ENCODE measurements at regions not wholly inside any gene's neighbourhood (a gene's known extent, or its start where the extent isn't known, plus 50 kb on each side); places are given as distances from the start of the nearest gene placed in this dataset.

GRCh38 chr9:2297771-2298170 lies 282.6 kb downstream of the SMARCA2 start:
- Histone ChIP-seq H3K9me3 (no peaks in the 10 kb centered on the region), H3K27me3 (no peaks in the 10 kb centered on the region), H3K4me3 (no peak overlapping the region), H3K36me3 (no peaks in the 10 kb centered on the region)
- no peak for DNase-seq

- H3K27me3 ChIP-seq: no peaks in the 10 kb centered on the region
- no peak for DNase-seq
- H3K9me3 ChIP-seq: no peaks in the 10 kb centered on the region
- H3K36me3 ChIP-seq: no peaks in the 10 kb centered on the region
- no peak overlapping the region for H3K4me3 ChIP-seq
These were observed 283.1 kb downstream of the SMARCA2 start for GRCh38 chr9:2298217-2298616.

GRCh38 chr9:2299156-2299842 lies 284.2 kb downstream of the SMARCA2 start:
- H3K27me3 ChIP-seq: no peaks in the 10 kb centered on the region
- H3K9me3 ChIP-seq: no peaks in the 10 kb centered on the region
- no peaks in the 10 kb centered on the region for H3K36me3 ChIP-seq
- DNase-seq: no peak
- no peak overlapping the region for H3K4me3 ChIP-seq

- DNase-seq: no peak
These were observed 284.7 kb downstream of the SMARCA2 start for GRCh38 chr9:2299843-2300205.

GRCh38 chr9:2300325-2300724 lies 285.2 kb downstream of the SMARCA2 start:
- no peak for DNase-seq
- H3K27me3 ChIP-seq: no peaks in the 10 kb centered on the region

More at GRCh38 chr9:2299843-2300205, 284.7 kb downstream of the SMARCA2 start:
- no peaks in the 10 kb centered on the region for H3K27me3 ChIP-seq
- no peaks in the 10 kb centered on the region for H3K36me3 ChIP-seq
- H3K9me3 ChIP-seq: no peaks in the 10 kb centered on the region
- H3K4me3 ChIP-seq: no peak overlapping the region

GRCh38 chr9:2302606-2303005 lies 287.5 kb downstream of the SMARCA2 start:
- H3K36me3 ChIP-seq: no peaks in the 10 kb centered on the region
- no peak for DNase-seq
- H3K27me3 ChIP-seq: no peaks in the 10 kb centered on the region
- no peaks in the 10 kb centered on the region for H3K9me3 ChIP-seq
- no peak overlapping the region for H3K4me3 ChIP-seq

More at GRCh38 chr9:2300325-2300724, 285.2 kb downstream of the SMARCA2 start:
- H3K36me3 ChIP-seq: no peaks in the 10 kb centered on the region
- no peak overlapping the region for H3K4me3 ChIP-seq
- H3K9me3 ChIP-seq: no peaks in the 10 kb centered on the region

GRCh38 chr9:2303056-2303455 lies 287.9 kb downstream of the SMARCA2 start:
- H3K36me3 ChIP-seq: no peaks in the 10 kb centered on the region
- no peaks in the 10 kb centered on the region for H3K27me3 ChIP-seq
- no peak for DNase-seq
- H3K9me3 ChIP-seq: no peaks in the 10 kb centered on the region
- no peak overlapping the region for H3K4me3 ChIP-seq

- no peaks in the 10 kb centered on the region for H3K27me3 ChIP-seq
- H3K9me3 ChIP-seq: peaks cover 2% of the 10 kb centered on the region; the same call in 1 of the 2 replicates
- H3K36me3 ChIP-seq: no peaks in the 10 kb centered on the region
- DNase-seq: no peak
- no peak overlapping the region for H3K4me3 ChIP-seq
These were observed 292.3 kb downstream of the SMARCA2 start for GRCh38 chr9:2307480-2307879.

GRCh38 chr9:2311920-2312319 lies 296.8 kb downstream of the SMARCA2 start:
- no peaks in the 10 kb centered on the region for H3K36me3 ChIP-seq
- H3K9me3 ChIP-seq: peaks cover 2% of the 10 kb centered on the region; the same call in 1 of the 2 replicates
- DNase-seq: no peak
- no peaks in the 10 kb centered on the region for H3K27me3 ChIP-seq
- H3K4me3 ChIP-seq: no peak overlapping the region

GRCh38 chr9:2313512-2313911 lies 298.4 kb downstream of the SMARCA2 start:
- no peak overlapping the region for H3K4me3 ChIP-seq
- no peak for DNase-seq
- no peaks in the 10 kb centered on the region for H3K27me3 ChIP-seq
- no peaks in the 10 kb centered on the region for H3K36me3 ChIP-seq
- H3K9me3 ChIP-seq: peaks cover 2% of the 10 kb centered on the region; the same call in 1 of the 2 replicates

- Histone ChIP-seq H3K36me3 (no peaks in the 10 kb centered on the region), H3K9me3 (no peaks in the 10 kb centered on the region), H3K27me3 (no peaks in the 10 kb centered on the region), H3K4me3 (no peak overlapping the region)
- no peak for DNase-seq
These were observed 302.4 kb downstream of the SMARCA2 start for GRCh38 chr9:2317591-2317990.

- H3K9me3 ChIP-seq: no peaks in the 10 kb centered on the region
- no peaks in the 10 kb centered on the region for H3K27me3 ChIP-seq
- DNase-seq: no peak
- no peak overlapping the region for H3K4me3 ChIP-seq
- H3K36me3 ChIP-seq: no peaks in the 10 kb centered on the region
These were observed 302.2 kb upstream of the VLDLR start for GRCh38 chr9:2319421-2319820.

- DNase-seq: no peak
- H3K27me3 ChIP-seq: no peaks in the 10 kb centered on the region
- H3K4me3 ChIP-seq: no peak overlapping the region
- H3K9me3 ChIP-seq: no peaks in the 10 kb centered on the region
- no peaks in the 10 kb centered on the region for H3K36me3 ChIP-seq
These were observed 301.5 kb upstream of the VLDLR start for GRCh38 chr9:2320114-2320513.

- Histone ChIP-seq H3K27me3 (no peaks in the 10 kb centered on the region), H3K9me3 (no peaks in the 10 kb centered on the region), H3K36me3 (no peaks in the 10 kb centered on the region), H3K4me3 (no peak overlapping the region)
- DNase-seq: no peak
These were observed 301.0 kb upstream of the VLDLR start for GRCh38 chr9:2320632-2321031.

GRCh38 chr9:2321523-2322148 lies 300.0 kb upstream of the VLDLR start:
- Histone ChIP-seq H3K36me3 (no peaks in the 10 kb centered on the region), H3K27me3 (no peaks in the 10 kb centered on the region), H3K9me3 (no peaks in the 10 kb centered on the region), H3K4me3 (no peak overlapping the region)
- no peak for DNase-seq

- no peaks in the 10 kb centered on the region for H3K27me3 ChIP-seq
These were observed 296.8 kb upstream of the VLDLR start for GRCh38 chr9:2324742-2325141.

GRCh38 chr9:2332663-2333062 lies 288.9 kb upstream of the VLDLR start:
- Histone ChIP-seq H3K4me3 (no peak overlapping the region), H3K9me3 (no peaks in the 10 kb centered on the region), H3K27me3 (no peaks in the 10 kb centered on the region), H3K36me3 (no peaks in the 10 kb centered on the region)
- DNase-seq: no peak

More at GRCh38 chr9:2324742-2325141, 296.8 kb upstream of the VLDLR start:
- H3K36me3 ChIP-seq: no peaks in the 10 kb centered on the region
- no peaks in the 10 kb centered on the region for H3K9me3 ChIP-seq
- H3K4me3 ChIP-seq: no peak overlapping the region
- DNase-seq: no peak

GRCh38 chr9:2335260-2335659 lies 286.3 kb upstream of the VLDLR start:
- Histone ChIP-seq H3K27me3 (no peaks in the 10 kb centered on the region), H3K4me3 (no peak overlapping the region), H3K9me3 (no peaks in the 10 kb centered on the region), H3K36me3 (no peaks in the 10 kb centered on the region)
- no peak for DNase-seq
